Neural cell (in vitro differentiated cells): ENCODE measurements at regions not wholly inside any gene's neighbourhood (a gene's known extent, or its start where the extent isn't known, plus 50 kb on each side); places are given as distances from the start of the nearest gene placed in this dataset.

Experiments used
- H2AFZ ChIP-seq: fragments of 200-600, 300-800 bp; sonication (generic), shearing (Covaris generic); 2 replicates; pipeline ENCODE4 v1.6.0; 2014; ENCODE audit warnings: low read depth, mild to moderate bottlenecking, antibody characterized with exemption, low read length, moderate library complexity
- H3F3A ChIP-seq: fragments of 200-600 bp; shearing (Covaris generic); 2 replicates; pipeline ENCODE4 v1.6.1; 2016; ENCODE audit warnings: mild to moderate bottlenecking, moderate library complexity, mixed read lengths, antibody characterized with exemption, low read length; ENCODE audit not compliant: insufficient read depth, poor library complexity, severe bottlenecking
- H3K27ac ChIP-seq: fragments of 200-600, 300-800 bp; sonication (generic), shearing (Covaris generic); 2 replicates; pipeline ENCODE4 v1.5.1; 2014; ENCODE audit warnings: mild to moderate bottlenecking, low read length, moderate library complexity
- H3K27me3 ChIP-seq: fragments of 300-800, 200-600 bp; sonication (generic), shearing (Covaris generic); 2 replicates; pipeline ENCODE4 v1.6.0; 2014; ENCODE audit warnings: mild to moderate bottlenecking, low read depth, low read length, moderate library complexity; ENCODE audit not compliant: insufficient read depth
- H3K36me3 ChIP-seq: fragments of 300-800, 200-600 bp; sonication (generic), shearing (Covaris generic); 2 replicates; pipeline ENCODE4 v1.5.1; 2014; ENCODE audit warnings: mild to moderate bottlenecking, antibody characterized with exemption, low read length, moderate library complexity; ENCODE audit not compliant: insufficient read depth
- H3K4me2 ChIP-seq: fragments of 300-800, 200-600 bp; sonication (generic), shearing (Covaris generic); 2 replicates; pipeline ENCODE4 v1.6.0; 2014; ENCODE audit warnings: mild to moderate bottlenecking, low read length
- H3K4me3 ChIP-seq: fragments of 300-800, 200-600 bp; sonication (generic), shearing (Covaris generic); 2 replicates; pipeline ENCODE4 v1.5.1; 2014; ENCODE audit warnings: mild to moderate bottlenecking, low read length, moderate library complexity
- H3K79me2 ChIP-seq: fragments of 200-600 bp; shearing (Covaris generic); replicated peaks from 2 replicates; pipeline ENCODE4 v1.6.0; 2014; ENCODE audit warnings: mild to moderate bottlenecking, low read length, moderate library complexity; ENCODE audit not compliant: insufficient read depth
- H3K9ac ChIP-seq: fragments of 300-800, 200-600 bp; sonication (generic), shearing (Covaris generic); 2 replicates; pipeline ENCODE4 v1.6.1; 2016; ENCODE audit warnings: mild to moderate bottlenecking, low read length, mixed read lengths
- H3K9me2 ChIP-seq: fragments of 200-600 bp; shearing (Covaris generic); 2 replicates; pipeline ENCODE4 v1.6.1; 2016; ENCODE audit warnings: mild to moderate bottlenecking, low read length, mixed read lengths; ENCODE audit not compliant: insufficient read depth
- H3K9me3 ChIP-seq: fragments of 200-600, 300-800 bp; sonication (generic), shearing (Covaris generic); 2 replicates; pipeline ENCODE4 v1.6.1; 2016; ENCODE audit warnings: mild to moderate bottlenecking, mixed run types, low read length, moderate library complexity, mixed read lengths
- H4K20me1 ChIP-seq: fragments of 200-600 bp; shearing (Covaris generic); 2 replicates; pipeline ENCODE4 v1.6.1; 2016; ENCODE audit warnings: mild to moderate bottlenecking, mixed run types; ENCODE audit not compliant: insufficient read depth
- EP300 ChIP-seq: fragments of 450-650 bp; conservative IDR thresholded peaks from 2 replicates; pipeline ENCODE4 v1.6.1; 2014; ENCODE audit warnings: antibody characterized with exemption, mild to moderate bottlenecking, moderate library complexity; ENCODE audit not compliant: poor library complexity, severe bottlenecking
- EZH2 ChIP-seq: fragments of 200-600, 300-800 bp; shearing (Covaris generic), sonication (generic); IDR thresholded peaks from 2 replicates; pipeline ENCODE4 v1.6.1; 2014; ENCODE audit warnings: antibody characterized with exemption, low read length, borderline replicate concordance, mild to moderate bottlenecking; ENCODE audit not compliant: insufficient read depth, poor library complexity, severe bottlenecking
- MXI1 ChIP-seq: fragments of 450-650 bp; conservative IDR thresholded peaks from 2 replicates; pipeline ENCODE4 v1.6.1; 2014; ENCODE audit warnings: antibody characterized with exemption, mild to moderate bottlenecking; ENCODE audit not compliant: poor library complexity, severe bottlenecking
- POLR2AphosphoS5 ChIP-seq: IDR thresholded peaks from 2 replicates; pipeline ENCODE4 v1.6.1; 2012
- RAD21 ChIP-seq: fragments of 450-650 bp; conservative IDR thresholded peaks from 2 replicates; pipeline ENCODE4 v1.6.1; 2014; ENCODE audit warnings: antibody characterized with exemption, mild to moderate bottlenecking, moderate library complexity
- SMC3 ChIP-seq: fragments of 450-650 bp; conservative IDR thresholded peaks from 2 replicates; pipeline ENCODE4 v1.6.1; 2014; ENCODE audit warnings: antibody characterized with exemption, mild to moderate bottlenecking, moderate library complexity; ENCODE audit not compliant: poor library complexity
- TAF1 ChIP-seq: IDR thresholded peaks from 2 replicates; pipeline ENCODE4 v1.6.1; 2012; ENCODE audit warnings: low read depth
- TF ChIP-seq, protein P1 (sequence below): IDR thresholded peaks from 2 replicates; pipeline ENCODE4 v1.6.1; 2012; ENCODE audit warnings: borderline replicate concordance
- TF ChIP-seq, protein P2 (sequence below): fragments of 450-650 bp; IDR thresholded peaks from 2 replicates; pipeline ENCODE4 v1.5.1; 2014; ENCODE audit warnings: antibody characterized with exemption, mild to moderate bottlenecking, moderate library complexity; ENCODE audit not compliant: poor library complexity, severe bottlenecking

DNA sequence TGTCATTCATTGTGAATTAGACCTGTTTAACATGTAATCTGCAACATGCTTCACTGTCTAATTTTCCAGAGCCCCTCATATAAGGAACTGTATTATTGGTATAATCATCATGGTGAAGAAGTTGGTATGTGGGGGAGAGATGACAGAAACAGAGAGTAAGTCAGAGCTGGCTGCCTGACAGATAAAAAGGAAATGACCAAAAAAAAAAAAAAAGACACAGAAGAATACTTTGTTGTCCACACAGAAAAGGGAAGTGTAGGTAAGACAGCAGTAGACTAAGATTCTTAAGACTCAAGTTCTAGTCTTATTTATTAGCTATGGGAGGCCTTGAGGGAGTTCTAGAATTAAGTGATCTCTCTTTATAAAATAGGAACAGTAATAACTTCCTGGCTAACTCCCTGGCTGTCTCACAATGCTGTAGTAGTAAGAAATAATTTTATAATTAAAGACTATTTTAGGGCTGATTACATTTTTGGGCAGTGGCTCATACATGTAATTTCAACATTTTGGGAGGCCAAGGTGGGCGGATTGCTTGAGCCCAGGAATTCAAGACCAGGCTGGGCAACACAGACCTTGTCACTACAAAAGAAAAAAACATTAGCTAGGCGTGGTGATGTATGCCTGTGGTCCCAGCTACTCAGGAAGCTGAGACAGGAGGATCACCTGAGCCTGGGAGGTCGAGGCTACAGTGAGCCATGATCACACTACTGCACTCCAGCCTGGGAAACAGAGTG lies 102.5 kb downstream of the PRL start:
- no peaks in the 10 kb centered on the region for H3K9me2 ChIP-seq
- H3K27me3 ChIP-seq, result no peaks in the 10 kb centered on the region
- no peaks in the 10 kb centered on the region for H4K20me1 ChIP-seq
- no peak overlapping the region for H3K27ac ChIP-seq
- TF ChIP-seq MXI1 (no peak), RAD21 (no peak), EZH2 (no peak), POLR2AphosphoS5 (no peak), EP300 (no peak), SMC3 (no peak), TAF1 (no peak)
- TF ChIP-seq, protein P1, sequence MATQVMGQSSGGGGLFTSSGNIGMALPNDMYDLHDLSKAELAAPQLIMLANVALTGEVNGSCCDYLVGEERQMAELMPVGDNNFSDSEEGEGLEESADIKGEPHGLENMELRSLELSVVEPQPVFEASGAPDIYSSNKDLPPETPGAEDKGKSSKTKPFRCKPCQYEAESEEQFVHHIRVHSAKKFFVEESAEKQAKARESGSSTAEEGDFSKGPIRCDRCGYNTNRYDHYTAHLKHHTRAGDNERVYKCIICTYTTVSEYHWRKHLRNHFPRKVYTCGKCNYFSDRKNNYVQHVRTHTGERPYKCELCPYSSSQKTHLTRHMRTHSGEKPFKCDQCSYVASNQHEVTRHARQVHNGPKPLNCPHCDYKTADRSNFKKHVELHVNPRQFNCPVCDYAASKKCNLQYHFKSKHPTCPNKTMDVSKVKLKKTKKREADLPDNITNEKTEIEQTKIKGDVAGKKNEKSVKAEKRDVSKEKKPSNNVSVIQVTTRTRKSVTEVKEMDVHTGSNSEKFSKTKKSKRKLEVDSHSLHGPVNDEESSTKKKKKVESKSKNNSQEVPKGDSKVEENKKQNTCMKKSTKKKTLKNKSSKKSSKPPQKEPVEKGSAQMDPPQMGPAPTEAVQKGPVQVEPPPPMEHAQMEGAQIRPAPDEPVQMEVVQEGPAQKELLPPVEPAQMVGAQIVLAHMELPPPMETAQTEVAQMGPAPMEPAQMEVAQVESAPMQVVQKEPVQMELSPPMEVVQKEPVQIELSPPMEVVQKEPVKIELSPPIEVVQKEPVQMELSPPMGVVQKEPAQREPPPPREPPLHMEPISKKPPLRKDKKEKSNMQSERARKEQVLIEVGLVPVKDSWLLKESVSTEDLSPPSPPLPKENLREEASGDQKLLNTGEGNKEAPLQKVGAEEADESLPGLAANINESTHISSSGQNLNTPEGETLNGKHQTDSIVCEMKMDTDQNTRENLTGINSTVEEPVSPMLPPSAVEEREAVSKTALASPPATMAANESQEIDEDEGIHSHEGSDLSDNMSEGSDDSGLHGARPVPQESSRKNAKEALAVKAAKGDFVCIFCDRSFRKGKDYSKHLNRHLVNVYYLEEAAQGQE, result no peak
- TF ChIP-seq, protein P2, sequence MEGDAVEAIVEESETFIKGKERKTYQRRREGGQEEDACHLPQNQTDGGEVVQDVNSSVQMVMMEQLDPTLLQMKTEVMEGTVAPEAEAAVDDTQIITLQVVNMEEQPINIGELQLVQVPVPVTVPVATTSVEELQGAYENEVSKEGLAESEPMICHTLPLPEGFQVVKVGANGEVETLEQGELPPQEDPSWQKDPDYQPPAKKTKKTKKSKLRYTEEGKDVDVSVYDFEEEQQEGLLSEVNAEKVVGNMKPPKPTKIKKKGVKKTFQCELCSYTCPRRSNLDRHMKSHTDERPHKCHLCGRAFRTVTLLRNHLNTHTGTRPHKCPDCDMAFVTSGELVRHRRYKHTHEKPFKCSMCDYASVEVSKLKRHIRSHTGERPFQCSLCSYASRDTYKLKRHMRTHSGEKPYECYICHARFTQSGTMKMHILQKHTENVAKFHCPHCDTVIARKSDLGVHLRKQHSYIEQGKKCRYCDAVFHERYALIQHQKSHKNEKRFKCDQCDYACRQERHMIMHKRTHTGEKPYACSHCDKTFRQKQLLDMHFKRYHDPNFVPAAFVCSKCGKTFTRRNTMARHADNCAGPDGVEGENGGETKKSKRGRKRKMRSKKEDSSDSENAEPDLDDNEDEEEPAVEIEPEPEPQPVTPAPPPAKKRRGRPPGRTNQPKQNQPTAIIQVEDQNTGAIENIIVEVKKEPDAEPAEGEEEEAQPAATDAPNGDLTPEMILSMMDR, result no peak
- no peaks in the 10 kb centered on the region for H3K36me3 ChIP-seq
- H3K9ac ChIP-seq, result no peak overlapping the region
- H3K4me3 ChIP-seq, result no peak overlapping the region
- no peaks in the 10 kb centered on the region for H3F3A ChIP-seq
- H3K4me2 ChIP-seq, result no peak overlapping the region
- H2AFZ ChIP-seq, result no peak overlapping the region
- no peaks in the 10 kb centered on the region for H3K9me3 ChIP-seq
- H3K79me2 ChIP-seq, result no peaks in the 10 kb centered on the region

DNA sequence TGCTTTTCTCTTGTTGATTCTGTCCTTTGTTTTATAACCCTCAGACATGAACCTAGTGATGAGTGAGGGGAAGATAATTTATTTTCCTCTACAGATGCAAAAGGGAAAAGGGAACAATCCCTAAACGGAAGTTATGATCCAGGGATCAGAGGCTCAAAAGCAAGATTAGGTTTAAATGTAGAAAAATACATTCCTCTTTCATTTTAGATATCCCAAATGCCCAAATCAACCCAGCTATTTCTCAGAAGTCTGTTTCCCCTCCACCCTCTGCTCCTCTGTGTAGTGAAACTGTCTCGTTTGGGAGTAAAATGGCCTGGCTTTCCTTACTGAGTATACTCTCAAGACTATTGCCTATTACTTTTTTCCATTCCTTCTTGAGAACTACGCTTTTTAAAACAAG lies 97.1 kb downstream of the PRL start:
- TF ChIP-seq POLR2AphosphoS5, result no peak
- no peak for TF ChIP-seq RAD21
- TF ChIP-seq EZH2, result no peak
- TF ChIP-seq, protein P2, result no peak
- TF ChIP-seq, protein P1, result no peak
- TF ChIP-seq MXI1, result no peak
- no peak for TF ChIP-seq TAF1
- TF ChIP-seq SMC3, result no peak
- TF ChIP-seq EP300, result no peak
- H3K79me2 ChIP-seq, result no peaks in the 10 kb centered on the region
- H3K4me2 ChIP-seq, result no peak overlapping the region
- no peak overlapping the region for H3K4me3 ChIP-seq
- H3K27me3 ChIP-seq, result no peaks in the 10 kb centered on the region
- H4K20me1 ChIP-seq, result no peaks in the 10 kb centered on the region
- H3K27ac ChIP-seq, result no peak overlapping the region
- H3K9me3 ChIP-seq, result no peaks in the 10 kb centered on the region
- no peak overlapping the region for H2AFZ ChIP-seq
- no peaks in the 10 kb centered on the region for H3K9me2 ChIP-seq
- no peaks in the 10 kb centered on the region for H3F3A ChIP-seq
- H3K9ac ChIP-seq, result no peak overlapping the region
- H3K36me3 ChIP-seq, result no peaks in the 10 kb centered on the region
